Mammary epithelial cell (primary cell): ENCODE measurements at regions not wholly inside any gene's neighbourhood (a gene's known extent, or its start where the extent isn't known, plus 50 kb on each side); places are given as distances from the start of the nearest gene placed in this dataset.

Source experiments
- CTCF ChIP-seq, 2 donors: IDR thresholded peaks in 1 of 2; conservative IDR thresholded peaks in 1 of 2; 2 replicates each; pipeline ENCODE4 v1.5.1; 2011 to 2012; ENCODE audit warnings: inconsistent platforms in 2 of 2, low read length in 2 of 2, mild to moderate bottlenecking in 2 of 2, control low read depth in 1 of 2, low read depth in 1 of 2; ENCODE audit not compliant: insufficient read depth in 1 of 2; ENCODE audit errors: extremely low read depth in 1 of 2
- EZH2 ChIP-seq: IDR thresholded peaks from 2 replicates; pipeline ENCODE4 v1.6.1; 2012; ENCODE audit warnings: low read length, inconsistent platforms, borderline replicate concordance

DNA sequence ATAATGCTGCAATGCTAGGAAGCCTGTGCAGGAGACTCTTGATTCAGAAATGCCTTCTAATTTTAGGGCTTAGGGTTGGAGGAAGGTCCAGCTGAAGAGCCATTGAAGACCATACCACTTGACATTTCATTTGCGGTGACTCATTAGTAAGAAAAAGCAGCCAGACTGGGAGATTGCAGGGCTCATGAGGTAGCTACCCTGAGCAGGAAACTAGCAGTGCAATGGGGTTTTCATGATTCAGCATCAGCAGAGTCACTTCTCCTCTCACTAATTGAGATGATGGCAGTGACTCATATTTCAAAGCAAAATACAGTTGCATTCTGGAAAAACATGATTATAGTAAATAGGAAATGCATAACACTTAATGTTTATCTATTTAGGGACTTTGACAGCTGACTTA, 434.1 kb downstream of the DNAJB9 start:
- no peak for TF ChIP-seq CTCF (conservative IDR thresholded peaks at IDR 0.05 in 1 of 2, IDR thresholded peaks at IDR 0.05 in 1 of 2; ENCODE audit: extremely low read depth in 1 of 2, insufficient read depth in 1 of 2, low read depth in 1 of 2, low read length in 2 of 2)
- TF ChIP-seq EZH2 = no peak
